Right atrium auricular region (tissue), 2 donors: ENCODE measurements at regions not wholly inside any gene's neighbourhood (a gene's known extent, or its start where the extent isn't known, plus 50 kb on each side); places are given as distances from the start of the nearest gene placed in this dataset.

Experiments used
- DNase-seq: peaks from one replicate; pipeline ENCODE4 v3.0.0-alpha.2; 2019; ENCODE audit warnings: low spot score
- H3K27ac ChIP-seq, 2 donors: fragments of 200-600 bp; sonication (generic); 1 replicate in 1 of 2; 2 replicates in 1 of 2; pipeline ENCODE4 v1.5.1; 2016 to 2019
- H3K27me3 ChIP-seq, 2 donors: fragments of 200-600 bp; sonication (generic); one replicate each; pipeline versions ENCODE4 v1.5.1 to v1.6.0; 2017 to 2019
- H3K36me3 ChIP-seq: fragments of 200-600 bp; sonication (generic); one replicate; pipeline ENCODE4 v1.5.1; 2016
- H3K4me1 ChIP-seq, 2 donors: fragments of 200-600 bp; sonication (generic); one replicate each; pipeline versions ENCODE4 v1.5.1 to v1.6.0; 2017 to 2019
- H3K4me3 ChIP-seq, 2 donors: fragments of 200-600 bp; sonication (generic); 1 replicate in 1 of 2; 2 replicates in 1 of 2; pipeline ENCODE4 v1.5.1; 2017 to 2019; ENCODE audit warnings: mild to moderate bottlenecking in 1 of 2, moderate library complexity in 1 of 2
- H3K9me3 ChIP-seq, 2 donors: fragments of 200-600 bp; sonication (generic); one replicate each; pipeline ENCODE4 v1.5.1; 2019
- TF ChIP-seq, protein P1 (sequence below), 2 donors: fragments of 200-600 bp; sonication (generic); IDR thresholded peaks; one replicate each; pipeline ENCODE4 v1.5.1; 2019; ENCODE audit warnings: antibody characterized with exemption in 2 of 2

DNA sequence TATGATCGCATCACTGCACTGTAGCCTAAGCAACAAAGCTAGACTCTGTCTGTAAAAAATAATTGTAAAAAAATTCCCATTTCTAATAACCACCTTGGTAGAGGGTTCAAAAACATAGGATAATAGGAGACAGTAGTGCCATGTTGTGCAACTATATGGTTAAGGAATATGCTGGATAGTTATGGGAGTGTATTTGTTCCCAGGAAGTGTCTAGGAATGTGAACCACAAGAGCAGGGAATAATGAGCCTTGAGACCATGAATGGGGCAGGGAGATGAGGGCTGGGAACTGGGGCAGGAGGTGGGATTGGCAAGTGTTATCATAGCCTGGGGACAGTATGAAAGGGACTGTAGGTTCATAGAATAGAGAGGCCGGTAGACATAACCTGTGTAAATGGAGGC is 50.4 kb downstream of the RUSC2 start:
- TF ChIP-seq, protein P1, sequence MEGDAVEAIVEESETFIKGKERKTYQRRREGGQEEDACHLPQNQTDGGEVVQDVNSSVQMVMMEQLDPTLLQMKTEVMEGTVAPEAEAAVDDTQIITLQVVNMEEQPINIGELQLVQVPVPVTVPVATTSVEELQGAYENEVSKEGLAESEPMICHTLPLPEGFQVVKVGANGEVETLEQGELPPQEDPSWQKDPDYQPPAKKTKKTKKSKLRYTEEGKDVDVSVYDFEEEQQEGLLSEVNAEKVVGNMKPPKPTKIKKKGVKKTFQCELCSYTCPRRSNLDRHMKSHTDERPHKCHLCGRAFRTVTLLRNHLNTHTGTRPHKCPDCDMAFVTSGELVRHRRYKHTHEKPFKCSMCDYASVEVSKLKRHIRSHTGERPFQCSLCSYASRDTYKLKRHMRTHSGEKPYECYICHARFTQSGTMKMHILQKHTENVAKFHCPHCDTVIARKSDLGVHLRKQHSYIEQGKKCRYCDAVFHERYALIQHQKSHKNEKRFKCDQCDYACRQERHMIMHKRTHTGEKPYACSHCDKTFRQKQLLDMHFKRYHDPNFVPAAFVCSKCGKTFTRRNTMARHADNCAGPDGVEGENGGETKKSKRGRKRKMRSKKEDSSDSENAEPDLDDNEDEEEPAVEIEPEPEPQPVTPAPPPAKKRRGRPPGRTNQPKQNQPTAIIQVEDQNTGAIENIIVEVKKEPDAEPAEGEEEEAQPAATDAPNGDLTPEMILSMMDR (IDR thresholded peaks at IDR 0.05), result no peak
- Histone ChIP-seq H3K4me1 (peaks cover 0 to 62% of the 10 kb centered on the region in 2 donors), H3K27me3 (no peaks in the 10 kb centered on the region), H3K4me3 (no peak overlapping the region), H3K9me3 (no peaks in the 10 kb centered on the region), H3K27ac (peak overlapping the region; percentile 81 to 85), H3K36me3 (no peaks in the 10 kb centered on the region)
- no peak for DNase-seq

DNA sequence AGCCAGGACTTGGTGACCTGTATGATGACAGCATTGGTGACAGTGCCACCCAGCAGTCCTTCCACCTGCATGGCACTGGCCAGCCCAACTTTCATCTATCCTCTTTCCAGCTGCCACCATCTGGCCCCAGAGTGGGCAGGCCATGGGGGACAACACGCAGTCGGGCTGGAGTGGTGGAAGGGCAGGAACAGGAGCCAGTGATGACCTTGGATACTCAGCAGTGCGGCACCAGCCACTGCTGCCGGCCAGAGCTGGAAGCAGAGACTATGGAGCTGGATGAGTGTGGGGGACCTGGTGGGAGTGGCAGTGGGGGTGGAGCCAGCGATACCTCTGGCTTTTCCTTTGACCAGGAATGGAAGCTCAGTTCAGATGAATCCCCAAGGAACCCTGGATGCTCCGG is 56.9 kb downstream of the RUSC2 start:
- no peak overlapping the region for H3K27ac ChIP-seq
- H3K36me3 ChIP-seq, result peaks cover 41% of the 10 kb centered on the region
- TF ChIP-seq, protein P1 (IDR thresholded peaks at IDR 0.05), result no peak
- H3K9me3 ChIP-seq, result no peaks in the 10 kb centered on the region
- H3K4me3 ChIP-seq, result no peak overlapping the region
- no peak for DNase-seq
- H3K4me1 ChIP-seq, result peaks cover 0 to 46% of the 10 kb centered on the region in 2 donors
- no peaks in the 10 kb centered on the region for H3K27me3 ChIP-seq

- TF ChIP-seq, protein P1 (IDR thresholded peaks at IDR 0.05), result no peak
- no peak overlapping the region for H3K27ac ChIP-seq
- H3K4me1 ChIP-seq, result peaks cover 0 to 46% of the 10 kb centered on the region in 2 donors
- no peak for DNase-seq
- H3K9me3 ChIP-seq, result no peaks in the 10 kb centered on the region
- no peaks in the 10 kb centered on the region for H3K27me3 ChIP-seq
- H3K4me3 ChIP-seq, result no peak overlapping the region
- peaks cover 41% of the 10 kb centered on the region for H3K36me3 ChIP-seq
Measured at GRCh38 chr9:35547889-35548418, 57.1 kb upstream of the TESK1 start.

DNA sequence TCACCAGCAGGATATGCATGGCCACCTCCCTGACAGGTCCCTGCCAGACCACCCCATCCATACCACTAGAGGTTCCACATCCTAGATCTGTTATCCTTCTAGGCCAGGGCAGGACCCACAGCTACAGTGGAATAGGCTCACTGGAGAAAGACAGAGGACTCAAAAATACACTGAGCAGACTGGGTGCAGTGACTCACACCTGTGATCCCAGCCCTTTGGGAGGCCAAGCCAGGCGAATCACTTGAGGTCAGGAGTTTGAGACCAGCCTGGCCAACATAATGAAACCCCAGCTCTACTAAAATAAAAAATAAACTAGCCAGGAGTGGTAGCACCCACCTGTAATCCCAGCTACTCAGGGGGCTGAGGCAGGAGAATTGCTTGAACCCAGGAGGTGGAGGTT is 56.5 kb upstream of the TESK1 start:
- TF ChIP-seq, protein P1 (IDR thresholded peaks at IDR 0.05), result no peak
- peaks cover 0 to 47% of the 10 kb centered on the region in 2 donors for H3K4me1 ChIP-seq
- no peaks in the 10 kb centered on the region for H3K27me3 ChIP-seq
- H3K27ac ChIP-seq, result no peak overlapping the region
- DNase-seq, result no peak
- no peaks in the 10 kb centered on the region for H3K9me3 ChIP-seq
- H3K4me3 ChIP-seq, result no peak overlapping the region
- H3K36me3 ChIP-seq, result peaks cover 41% of the 10 kb centered on the region

GRCh38 chr9:35549441-35549840 is 55.6 kb upstream of the TESK1 start:
- DNase-seq, result no peak
- TF ChIP-seq, protein P1 (IDR thresholded peaks at IDR 0.05), result no peak
- peaks cover 0 to 51% of the 10 kb centered on the region in 2 donors for H3K4me1 ChIP-seq
- no peaks in the 10 kb centered on the region for H3K27me3 ChIP-seq
- peaks cover 41% of the 10 kb centered on the region for H3K36me3 ChIP-seq
- no peak overlapping the region for H3K27ac ChIP-seq
- H3K4me3 ChIP-seq, result no peak overlapping the region
- H3K9me3 ChIP-seq, result no peaks in the 10 kb centered on the region

GRCh38 chr9:35552376-35552775 is 52.7 kb upstream of the TESK1 start:
- TF ChIP-seq, protein P1 (IDR thresholded peaks at IDR 0.05), result no peak
- Histone ChIP-seq H3K27me3 (no peaks in the 10 kb centered on the region), H3K27ac (peak overlapping the region; percentile 62 to 71), H3K4me3 (no peak overlapping the region), H3K4me1 (peaks cover 0 to 35% of the 10 kb centered on the region in 2 donors), H3K9me3 (no peaks in the 10 kb centered on the region), H3K36me3 (peaks cover 58% of the 10 kb centered on the region)
- DNase-seq, result no peak
